Liver (tissue), 3 donors: ENCODE measurements at regions not wholly inside any gene's neighbourhood (a gene's known extent, or its start where the extent isn't known, plus 50 kb on each side); places are given as distances from the start of the nearest gene placed in this dataset.

Source experiments
- EGR1 ChIP-seq, 2 donors: IDR thresholded peaks; 2 replicates each; pipeline ENCODE4 v1.6.1; 2016 to 2018; ENCODE audit warnings: antibody characterized with exemption in 2 of 2, low read depth in 2 of 2
- RAD21 ChIP-seq, 2 donors: IDR thresholded peaks; 2 replicates each; pipeline ENCODE4 v1.6.1; 2016; ENCODE audit warnings: antibody characterized with exemption in 2 of 2, mild to moderate bottlenecking in 2 of 2
- TAF1 ChIP-seq: conservative IDR thresholded peaks from 2 replicates; pipeline ENCODE4 v1.6.1; 2016; ENCODE audit warnings: antibody characterized with exemption, mild to moderate bottlenecking
- YY1 ChIP-seq: IDR thresholded peaks from 2 replicates; pipeline ENCODE4 v1.6.1; 2016; ENCODE audit warnings: antibody characterized with exemption, mild to moderate bottlenecking
- TF ChIP-seq, protein P1 (sequence below): fragments of 150-350 bp; IDR thresholded peaks from 2 replicates; pipeline ENCODE4 v1.5.1; 2017; ENCODE audit warnings: improper control_type of control experiment, low read depth, low read length; ENCODE audit not compliant: missing input control
- TF ChIP-seq, protein P2 (sequence below): IDR thresholded peaks from 2 replicates; pipeline ENCODE4 v1.6.1; 2016; ENCODE audit warnings: antibody characterized with exemption
- TF ChIP-seq, protein P3 (sequence below): IDR thresholded peaks from 2 replicates; pipeline ENCODE4 v1.6.1; 2016; ENCODE audit warnings: antibody characterized with exemption, mild to moderate bottlenecking
- TF ChIP-seq, protein P4 (sequence below): IDR thresholded peaks from 2 replicates; pipeline ENCODE4 v1.6.1; 2016; ENCODE audit warnings: antibody characterized with exemption
- donor health status: healthy.
- donor health status: healthy.

DNA sequence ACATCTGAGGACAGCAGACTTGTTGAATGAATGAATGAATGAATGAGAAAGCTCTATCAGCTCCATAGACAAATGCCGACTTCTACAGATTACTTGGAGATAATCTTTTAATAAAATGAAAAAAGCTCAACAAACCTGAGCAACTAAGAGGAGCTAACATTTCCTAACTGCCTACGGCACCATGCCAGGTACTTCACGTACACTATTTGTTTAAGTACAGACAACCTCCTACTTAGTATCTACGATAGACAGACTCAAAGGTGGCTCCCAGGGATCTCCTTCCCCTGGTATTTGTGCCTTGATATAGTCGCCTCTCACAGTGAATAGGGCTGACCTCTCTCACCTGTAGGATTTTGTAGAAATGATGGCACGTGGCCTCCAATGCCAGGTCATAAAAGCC, 412.2 kb upstream of the FAT1 start:
- TF ChIP-seq YY1 (no peak), RAD21 (IDR thresholded peaks at IDR 0.05) (no peak), TAF1 (no peak), EGR1 (IDR thresholded peaks at IDR 0.05; ENCODE audit: low read depth in 2 of 2) (no peak)
- TF ChIP-seq, protein P1, sequence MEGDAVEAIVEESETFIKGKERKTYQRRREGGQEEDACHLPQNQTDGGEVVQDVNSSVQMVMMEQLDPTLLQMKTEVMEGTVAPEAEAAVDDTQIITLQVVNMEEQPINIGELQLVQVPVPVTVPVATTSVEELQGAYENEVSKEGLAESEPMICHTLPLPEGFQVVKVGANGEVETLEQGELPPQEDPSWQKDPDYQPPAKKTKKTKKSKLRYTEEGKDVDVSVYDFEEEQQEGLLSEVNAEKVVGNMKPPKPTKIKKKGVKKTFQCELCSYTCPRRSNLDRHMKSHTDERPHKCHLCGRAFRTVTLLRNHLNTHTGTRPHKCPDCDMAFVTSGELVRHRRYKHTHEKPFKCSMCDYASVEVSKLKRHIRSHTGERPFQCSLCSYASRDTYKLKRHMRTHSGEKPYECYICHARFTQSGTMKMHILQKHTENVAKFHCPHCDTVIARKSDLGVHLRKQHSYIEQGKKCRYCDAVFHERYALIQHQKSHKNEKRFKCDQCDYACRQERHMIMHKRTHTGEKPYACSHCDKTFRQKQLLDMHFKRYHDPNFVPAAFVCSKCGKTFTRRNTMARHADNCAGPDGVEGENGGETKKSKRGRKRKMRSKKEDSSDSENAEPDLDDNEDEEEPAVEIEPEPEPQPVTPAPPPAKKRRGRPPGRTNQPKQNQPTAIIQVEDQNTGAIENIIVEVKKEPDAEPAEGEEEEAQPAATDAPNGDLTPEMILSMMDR = no peak
- TF ChIP-seq, protein P2, sequence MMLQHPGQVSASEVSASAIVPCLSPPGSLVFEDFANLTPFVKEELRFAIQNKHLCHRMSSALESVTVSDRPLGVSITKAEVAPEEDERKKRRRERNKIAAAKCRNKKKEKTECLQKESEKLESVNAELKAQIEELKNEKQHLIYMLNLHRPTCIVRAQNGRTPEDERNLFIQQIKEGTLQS = no peak
- TF ChIP-seq, protein P3, sequence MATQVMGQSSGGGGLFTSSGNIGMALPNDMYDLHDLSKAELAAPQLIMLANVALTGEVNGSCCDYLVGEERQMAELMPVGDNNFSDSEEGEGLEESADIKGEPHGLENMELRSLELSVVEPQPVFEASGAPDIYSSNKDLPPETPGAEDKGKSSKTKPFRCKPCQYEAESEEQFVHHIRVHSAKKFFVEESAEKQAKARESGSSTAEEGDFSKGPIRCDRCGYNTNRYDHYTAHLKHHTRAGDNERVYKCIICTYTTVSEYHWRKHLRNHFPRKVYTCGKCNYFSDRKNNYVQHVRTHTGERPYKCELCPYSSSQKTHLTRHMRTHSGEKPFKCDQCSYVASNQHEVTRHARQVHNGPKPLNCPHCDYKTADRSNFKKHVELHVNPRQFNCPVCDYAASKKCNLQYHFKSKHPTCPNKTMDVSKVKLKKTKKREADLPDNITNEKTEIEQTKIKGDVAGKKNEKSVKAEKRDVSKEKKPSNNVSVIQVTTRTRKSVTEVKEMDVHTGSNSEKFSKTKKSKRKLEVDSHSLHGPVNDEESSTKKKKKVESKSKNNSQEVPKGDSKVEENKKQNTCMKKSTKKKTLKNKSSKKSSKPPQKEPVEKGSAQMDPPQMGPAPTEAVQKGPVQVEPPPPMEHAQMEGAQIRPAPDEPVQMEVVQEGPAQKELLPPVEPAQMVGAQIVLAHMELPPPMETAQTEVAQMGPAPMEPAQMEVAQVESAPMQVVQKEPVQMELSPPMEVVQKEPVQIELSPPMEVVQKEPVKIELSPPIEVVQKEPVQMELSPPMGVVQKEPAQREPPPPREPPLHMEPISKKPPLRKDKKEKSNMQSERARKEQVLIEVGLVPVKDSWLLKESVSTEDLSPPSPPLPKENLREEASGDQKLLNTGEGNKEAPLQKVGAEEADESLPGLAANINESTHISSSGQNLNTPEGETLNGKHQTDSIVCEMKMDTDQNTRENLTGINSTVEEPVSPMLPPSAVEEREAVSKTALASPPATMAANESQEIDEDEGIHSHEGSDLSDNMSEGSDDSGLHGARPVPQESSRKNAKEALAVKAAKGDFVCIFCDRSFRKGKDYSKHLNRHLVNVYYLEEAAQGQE = no peak
- TF ChIP-seq, protein P4, sequence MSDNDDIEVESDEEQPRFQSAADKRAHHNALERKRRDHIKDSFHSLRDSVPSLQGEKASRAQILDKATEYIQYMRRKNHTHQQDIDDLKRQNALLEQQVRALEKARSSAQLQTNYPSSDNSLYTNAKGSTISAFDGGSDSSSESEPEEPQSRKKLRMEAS = no peak
